Gastrocnemius medialis (tissue), 4 donors: ENCODE measurements at regions not wholly inside any gene's neighbourhood (a gene's known extent, or its start where the extent isn't known, plus 50 kb on each side); places are given as distances from the start of the nearest gene placed in this dataset.

ENCODE experiments used
- CTCF ChIP-seq, 5 experiments: fragments of 450-650 bp in 3 of 5; fragments of 200-600 bp in 2 of 5; sonication (generic) in 2 of 5; IDR thresholded peaks in 4 of 5; conservative IDR thresholded peaks in 1 of 5; 1 replicate in 4 of 5; 2 replicates in 1 of 5; pipeline ENCODE4 v1.5.1; 2016 to 2019; ENCODE audit warnings: antibody characterized with exemption in 5 of 5, mild to moderate bottlenecking in 3 of 5, moderate library complexity in 3 of 5
- POLR2A ChIP-seq, 2 donors: fragments of 450-650 bp; IDR thresholded peaks; one replicate each; pipeline ENCODE4 v1.6.1; 2017; ENCODE audit warnings: antibody characterized with exemption in 2 of 2, mild to moderate bottlenecking in 2 of 2, moderate library complexity in 2 of 2

GRCh38 chr18:51848702-51849101 lies 491.3 kb upstream of the DCC start:
- no peak for TF ChIP-seq CTCF (IDR thresholded peaks at IDR 0.05 in 4 of 5, conservative IDR thresholded peaks at IDR 0.05 in 1 of 5)
- TF ChIP-seq POLR2A (IDR thresholded peaks at IDR 0.05): no peak
